Liver (tissue), 8 donors: ENCODE measurements at regions not wholly inside any gene's neighbourhood (a gene's known extent, or its start where the extent isn't known, plus 50 kb on each side); places are given as distances from the start of the nearest gene placed in this dataset.

Experiments
- DNase-seq: peaks from one replicate; pipeline ENCODE4 v3.0.0-alpha.2; 2017; ENCODE audit warnings: low spot score
- H3K27ac ChIP-seq, 2 donors: one replicate each; pipeline ENCODE4 v1.7.0; 2013; ENCODE audit warnings: inconsistent platforms in 2 of 2, low read length in 2 of 2, control low read depth in 1 of 2, low read depth in 1 of 2, mild to moderate bottlenecking in 1 of 2
- H3K27me3 ChIP-seq, 4 donors: one replicate each; pipeline versions ENCODE4 v1.6.1 to v1.7.0; 2013; ENCODE audit warnings: low read length in 3 of 4, inconsistent platforms in 1 of 4, mild to moderate bottlenecking in 1 of 4, moderate library complexity in 1 of 4; ENCODE audit not compliant: control insufficient read depth in 4 of 4, insufficient read depth in 4 of 4
- H3K36me3 ChIP-seq, 4 donors: one replicate each; pipeline versions ENCODE4 v1.6.1 to v1.7.0; 2013; ENCODE audit warnings: low read length in 3 of 4, mild to moderate bottlenecking in 3 of 4, low read depth in 1 of 4, moderate library complexity in 1 of 4; ENCODE audit not compliant: control insufficient read depth in 4 of 4, insufficient read depth in 3 of 4
- H3K4me1 ChIP-seq, 4 donors: one replicate each; pipeline versions ENCODE4 v1.6.1 to v1.7.0; 2013; ENCODE audit warnings: low read length in 3 of 4, mild to moderate bottlenecking in 3 of 4, moderate library complexity in 1 of 4; ENCODE audit not compliant: control insufficient read depth in 4 of 4, insufficient read depth in 4 of 4
- H3K4me3 ChIP-seq, 3 donors: one replicate each; pipeline versions ENCODE4 v1.6.1 to v1.7.0; 2013; ENCODE audit warnings: low read length in 3 of 3, control low read depth in 1 of 3, low read depth in 1 of 3, mild to moderate bottlenecking in 1 of 3
- H3K9ac ChIP-seq, 2 donors: one replicate each; pipeline ENCODE4 v1.7.0; 2013; ENCODE audit warnings: low read length in 2 of 2, mild to moderate bottlenecking in 2 of 2, moderate library complexity in 2 of 2, control low read depth in 1 of 2, low read depth in 1 of 2
- H3K9me3 ChIP-seq, 4 donors: one replicate each; pipeline versions ENCODE4 v1.6.1 to v1.7.0; 2013; ENCODE audit warnings: low read length in 3 of 4; ENCODE audit not compliant: control insufficient read depth in 4 of 4
- ATF3 ChIP-seq: IDR thresholded peaks from 2 replicates; pipeline ENCODE4 v1.6.1; 2016; ENCODE audit warnings: antibody characterized with exemption
- CTCF ChIP-seq: fragments of 150-350 bp; IDR thresholded peaks from 2 replicates; pipeline ENCODE4 v1.5.1; 2017; ENCODE audit warnings: improper control_type of control experiment, low read depth, low read length; ENCODE audit not compliant: missing input control
- EGR1 ChIP-seq, 2 donors: IDR thresholded peaks; 2 replicates each; pipeline ENCODE4 v1.6.1; 2016 to 2018; ENCODE audit warnings: antibody characterized with exemption in 2 of 2, low read depth in 2 of 2
- FOXA1 ChIP-seq: IDR thresholded peaks from 2 replicates; pipeline ENCODE4 v1.6.1; 2016; ENCODE audit warnings: antibody characterized with exemption
- FOXA2 ChIP-seq: IDR thresholded peaks from 2 replicates; pipeline ENCODE4 v1.6.1; 2016; ENCODE audit warnings: antibody characterized with exemption
- GABPA ChIP-seq, 2 donors: IDR thresholded peaks in 1 of 2; conservative IDR thresholded peaks in 1 of 2; 2 replicates each; pipeline ENCODE4 v1.6.1; 2016; ENCODE audit warnings: antibody characterized with exemption in 2 of 2, mild to moderate bottlenecking in 1 of 2, moderate library complexity in 1 of 2
- HNF4A ChIP-seq, 2 donors: conservative IDR thresholded peaks; 2 replicates each; pipeline ENCODE4 v1.6.1; 2016; ENCODE audit warnings: antibody characterized with exemption in 2 of 2, mild to moderate bottlenecking in 2 of 2
- HNF4G ChIP-seq: IDR thresholded peaks from 2 replicates; pipeline ENCODE4 v1.6.1; 2016; ENCODE audit warnings: antibody characterized with exemption
- JUND ChIP-seq, 2 donors: IDR thresholded peaks; 2 replicates each; pipeline ENCODE4 v1.6.1; 2016; ENCODE audit warnings: antibody characterized with exemption in 2 of 2
- MAX ChIP-seq: IDR thresholded peaks from 2 replicates; pipeline ENCODE4 v1.6.1; 2016; ENCODE audit warnings: antibody characterized with exemption
- NR2F2 ChIP-seq: IDR thresholded peaks from 2 replicates; pipeline ENCODE4 v1.6.1; 2016; ENCODE audit warnings: antibody characterized with exemption
- RAD21 ChIP-seq, 2 donors: IDR thresholded peaks; 2 replicates each; pipeline ENCODE4 v1.6.1; 2016; ENCODE audit warnings: antibody characterized with exemption in 2 of 2, mild to moderate bottlenecking in 2 of 2
- REST ChIP-seq: IDR thresholded peaks from 2 replicates; pipeline ENCODE4 v1.6.1; 2016; ENCODE audit warnings: antibody characterized with exemption, mild to moderate bottlenecking
- RXRA ChIP-seq, 2 donors: IDR thresholded peaks; 2 replicates each; pipeline ENCODE4 v1.6.1; 2017 to 2018; ENCODE audit warnings: antibody characterized with exemption in 2 of 2, mild to moderate bottlenecking in 1 of 2
- SP1 ChIP-seq: IDR thresholded peaks from 2 replicates; pipeline ENCODE4 v1.6.1; 2018; ENCODE audit warnings: antibody characterized with exemption, mild to moderate bottlenecking
- TAF1 ChIP-seq: conservative IDR thresholded peaks from 2 replicates; pipeline ENCODE4 v1.6.1; 2016; ENCODE audit warnings: antibody characterized with exemption, mild to moderate bottlenecking
- YY1 ChIP-seq: IDR thresholded peaks from 2 replicates; pipeline ENCODE4 v1.6.1; 2016; ENCODE audit warnings: antibody characterized with exemption, mild to moderate bottlenecking
- ZBTB33 ChIP-seq: IDR thresholded peaks from 2 replicates; pipeline ENCODE4 v1.6.1; 2016; ENCODE audit warnings: antibody characterized with exemption
- WGBS: extraction: QIAGEN DNeasy Blood & Tissue Kit; methylation state at CpG from one replicate; pipeline ENCODE4 v1.1.7; 2013; 5-methylcytosine and 5-hydroxymethylcytosine counted together
- donor health status: healthy.
- donor health status: healthy.
- donor health status: healthy.
- donor health status: healthy.
- donor health status: healthy.

- H3K27me3 ChIP-seq = peaks cover 0 to 2% (median 0%) of the 10 kb centered on the region in 4 donors
- H3K9me3 ChIP-seq = no peaks in the 10 kb centered on the region
- no peak for DNase-seq
- no peaks in the 10 kb centered on the region for H3K4me1 ChIP-seq
- no peaks in the 10 kb centered on the region for H3K36me3 ChIP-seq
- 84% methylated on average over 5 of the region's 5 CpGs for WGBS
- no peak overlapping the region for H3K27ac ChIP-seq
- H3K4me3 ChIP-seq = no peak overlapping the region
- TF ChIP-seq NR2F2 (no peak), YY1 (no peak), EGR1 (IDR thresholded peaks at IDR 0.05; ENCODE audit: low read depth in 2 of 2) (no peak), RXRA (IDR thresholded peaks at IDR 0.05) (no peak)
- no peak overlapping the region for H3K9ac ChIP-seq
Measured at GRCh38 chr17:69981441-69981840, 93.6 kb upstream of the KCNJ16 start.

- H3K27ac ChIP-seq = no peak overlapping the region
- H3K4me1 ChIP-seq = no peaks in the 10 kb centered on the region
- WGBS = 77% methylated on average over 2 of the region's 2 CpGs
- H3K36me3 ChIP-seq = no peaks in the 10 kb centered on the region
- no peak for DNase-seq
- H3K27me3 ChIP-seq = no peaks in the 10 kb centered on the region
- TF ChIP-seq TAF1 (no peak), RXRA (IDR thresholded peaks at IDR 0.05) (no peak), FOXA1 (no peak), EGR1 (IDR thresholded peaks at IDR 0.05; ENCODE audit: low read depth in 2 of 2) (no peak), YY1 (no peak), ZBTB33 (no peak), MAX (no peak), GABPA (IDR thresholded peaks at IDR 0.05 in 1 of 2, conservative IDR thresholded peaks at IDR 0.05 in 1 of 2) (no peak), RAD21 (IDR thresholded peaks at IDR 0.05) (no peak), SP1 (no peak), HNF4A (conservative IDR thresholded peaks at IDR 0.05) (no peak), JUND (IDR thresholded peaks at IDR 0.05) (no peak), ATF3 (no peak), FOXA2 (no peak), CTCF (no peak), NR2F2 (no peak), HNF4G (no peak), REST (no peak)
- no peak overlapping the region for H3K4me3 ChIP-seq
- H3K9ac ChIP-seq = no peak overlapping the region
- peaks cover 3 to 4% (median 4%) of the 10 kb centered on the region in 4 donors for H3K9me3 ChIP-seq
Measured at GRCh38 chr17:69995476-69995875, 79.5 kb upstream of the KCNJ16 start.
